ENCODE measurements at regions not wholly inside any gene's neighbourhood (a gene's known extent, or its start where the extent isn't known, plus 50 kb on each side); places are given as distances from the start of the nearest gene placed in this dataset.

DNA sequence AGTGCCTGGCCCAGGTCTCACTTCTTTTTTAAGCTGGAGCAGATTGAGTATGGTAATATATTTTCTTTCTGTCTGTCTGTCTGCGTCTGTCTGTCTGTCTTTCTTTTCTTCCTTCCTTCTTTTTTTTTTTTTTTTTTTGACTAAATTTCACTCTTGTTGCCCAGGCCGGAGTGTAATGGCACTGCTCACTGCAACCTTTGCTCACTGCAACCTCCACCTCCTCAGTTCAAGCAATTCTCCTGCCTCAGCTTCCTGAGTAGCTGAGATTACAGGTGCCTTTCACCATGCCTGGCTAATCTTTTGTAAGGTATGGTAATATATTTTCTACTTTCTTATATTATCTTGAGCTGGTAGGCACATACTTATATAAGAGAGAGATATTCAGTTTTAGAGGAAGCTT is 196.3 kb upstream of the MARCKS start:
- TF ChIP-seq REST (IDR thresholded peaks at IDR 0.05; ENCODE audit: unreplicated experiment) (no peak), CTCF (conservative IDR thresholded peaks at IDR 0.05; ENCODE audit: low read depth in 2 of 2) (no peak), NANOG (IDR thresholded peaks at IDR 0.05; ENCODE audit: borderline replicate concordance) (no peak), EZH2 (IDR thresholded peaks at IDR 0.05; ENCODE audit: low read depth, unreplicated experiment) (no peak), EZH2phosphoT487 (IDR thresholded peaks at IDR 0.05; ENCODE audit: unreplicated experiment) (no peak), POLR2AphosphoS5 (IDR thresholded peaks at IDR 0.05; ENCODE audit: low read depth) (no peak), CREB1 (CRISPR knock-in tag; IDR thresholded peaks at IDR 0.05; ENCODE audit: low read depth) (no peak), ETS1 (IDR thresholded peaks at IDR 0.05) (no peak), ZNF462 (CRISPR knock-in tag; IDR thresholded peaks at IDR 0.05) (no peak), JUNB (IDR thresholded peaks at IDR 0.05; ENCODE audit: unreplicated experiment) (no peak), ZNF331 (CRISPR knock-in tag; IDR thresholded peaks at IDR 0.05; ENCODE audit: low read depth) (no peak), STAT1 (IDR thresholded peaks at IDR 0.05; ENCODE audit: unreplicated experiment) (no peak), ZNF114 (CRISPR knock-in tag; IDR thresholded peaks at IDR 0.05) (no peak)
